GM12892 (cell line): ENCODE measurements at regions not wholly inside any gene's neighbourhood (a gene's known extent, or its start where the extent isn't known, plus 50 kb on each side); places are given as distances from the start of the nearest gene placed in this dataset.

Experiments
- POLR2A ChIP-seq: IDR thresholded peaks from 2 replicates; pipeline ENCODE4 v1.6.1; 2011; ENCODE audit warnings: low read depth, low read length, control low read depth
- POLR2AphosphoS5 ChIP-seq: IDR thresholded peaks from 2 replicates; pipeline ENCODE4 v1.6.1; 2011; ENCODE audit warnings: low read depth, low read length, control low read depth
- TAF1 ChIP-seq: IDR thresholded peaks from 2 replicates; pipeline ENCODE4 v1.6.1; 2011; ENCODE audit warnings: low read depth, mild to moderate bottlenecking, control low read depth, low read length, borderline replicate concordance

GRCh38 chr3:28645149-28645548 lies 296.5 kb upstream of the AZI2 start:
- no peak for TF ChIP-seq POLR2A
- TF ChIP-seq POLR2AphosphoS5, result no peak
- no peak for TF ChIP-seq TAF1
